ENCODE measurements at regions not wholly inside any gene's neighbourhood (a gene's known extent, or its start where the extent isn't known, plus 50 kb on each side); places are given as distances from the start of the nearest gene placed in this dataset.
A peak's percentile ranks its signal among the peaks of the same experiment; 100 is the strongest.

DNA sequence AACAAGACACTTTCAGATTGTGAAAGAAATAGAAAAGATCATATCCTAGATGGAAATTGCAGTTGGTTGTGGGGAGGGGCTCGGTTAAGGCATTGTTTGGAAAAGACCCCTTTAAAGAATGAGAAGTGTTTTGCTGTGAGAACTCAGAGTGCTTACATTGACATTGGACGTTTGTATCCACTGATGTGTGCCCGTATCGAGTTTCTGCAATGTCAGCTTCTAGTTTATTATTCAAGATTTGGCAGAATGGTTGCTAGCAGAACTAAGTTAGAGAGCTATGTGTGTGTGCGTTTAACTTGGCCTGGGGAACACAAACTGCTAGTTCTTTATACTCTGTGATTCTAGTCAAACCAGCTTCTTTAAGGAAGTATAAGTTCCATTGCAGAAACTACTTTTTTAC, 2702.5 kb downstream of the PCDH7 start:
- Histone ChIP-seq H3K27ac (ENCODE audit: insufficient read depth, low read length) (no peak overlapping the region), H3K9ac (ENCODE audit: insufficient read depth, low read length) (no peak overlapping the region), H4K20me1 (ENCODE audit: control insufficient read depth, extremely low read depth, insufficient read depth, low read length) (no peaks in the 10 kb centered on the region), H3K4me1 (ENCODE audit: control insufficient read depth, extremely low read depth, insufficient read depth, low read length) (no peaks in the 10 kb centered on the region), H3K36me3 (ENCODE audit: control insufficient read depth, insufficient read depth, low read length) (no peaks in the 10 kb centered on the region), H3K4me2 (ENCODE audit: extremely low read depth, insufficient read depth, low read length) (no peak overlapping the region), H3K79me2 (ENCODE audit: control insufficient read depth, insufficient read depth, low read length) (no peaks in the 10 kb centered on the region), H3K4me3 (replicated peaks in 1 of 4; ENCODE audit: control extremely low read depth in 1 of 4, insufficient read depth in 1 of 4, low read depth in 3 of 4, low read length in 4 of 4) (no peak overlapping the region), H3K9me3 (ENCODE audit: control insufficient read depth, insufficient read depth, low read depth, low read length) (no peaks in the 10 kb centered on the region), H3K27me3 (ENCODE audit: control insufficient read depth, insufficient read depth, low read length) (no peaks in the 10 kb centered on the region), H2AFZ (ENCODE audit: low read length) (no peak overlapping the region)
- DNase-seq (ENCODE audit: low read depth in 2 of 2): peak in 1 of 2 donors; percentile 36
- TF ChIP-seq, protein P1, sequence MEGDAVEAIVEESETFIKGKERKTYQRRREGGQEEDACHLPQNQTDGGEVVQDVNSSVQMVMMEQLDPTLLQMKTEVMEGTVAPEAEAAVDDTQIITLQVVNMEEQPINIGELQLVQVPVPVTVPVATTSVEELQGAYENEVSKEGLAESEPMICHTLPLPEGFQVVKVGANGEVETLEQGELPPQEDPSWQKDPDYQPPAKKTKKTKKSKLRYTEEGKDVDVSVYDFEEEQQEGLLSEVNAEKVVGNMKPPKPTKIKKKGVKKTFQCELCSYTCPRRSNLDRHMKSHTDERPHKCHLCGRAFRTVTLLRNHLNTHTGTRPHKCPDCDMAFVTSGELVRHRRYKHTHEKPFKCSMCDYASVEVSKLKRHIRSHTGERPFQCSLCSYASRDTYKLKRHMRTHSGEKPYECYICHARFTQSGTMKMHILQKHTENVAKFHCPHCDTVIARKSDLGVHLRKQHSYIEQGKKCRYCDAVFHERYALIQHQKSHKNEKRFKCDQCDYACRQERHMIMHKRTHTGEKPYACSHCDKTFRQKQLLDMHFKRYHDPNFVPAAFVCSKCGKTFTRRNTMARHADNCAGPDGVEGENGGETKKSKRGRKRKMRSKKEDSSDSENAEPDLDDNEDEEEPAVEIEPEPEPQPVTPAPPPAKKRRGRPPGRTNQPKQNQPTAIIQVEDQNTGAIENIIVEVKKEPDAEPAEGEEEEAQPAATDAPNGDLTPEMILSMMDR (conservative IDR thresholded peaks at IDR 0.05 in 1 of 2, IDR thresholded peaks at IDR 0.05 in 1 of 2; ENCODE audit: low read depth in 1 of 2, low read length in 2 of 2): no peak
- TF ChIP-seq EZH2 (IDR thresholded peaks at IDR 0.05; ENCODE audit: low read length, missing control alignments): no peak

DNA sequence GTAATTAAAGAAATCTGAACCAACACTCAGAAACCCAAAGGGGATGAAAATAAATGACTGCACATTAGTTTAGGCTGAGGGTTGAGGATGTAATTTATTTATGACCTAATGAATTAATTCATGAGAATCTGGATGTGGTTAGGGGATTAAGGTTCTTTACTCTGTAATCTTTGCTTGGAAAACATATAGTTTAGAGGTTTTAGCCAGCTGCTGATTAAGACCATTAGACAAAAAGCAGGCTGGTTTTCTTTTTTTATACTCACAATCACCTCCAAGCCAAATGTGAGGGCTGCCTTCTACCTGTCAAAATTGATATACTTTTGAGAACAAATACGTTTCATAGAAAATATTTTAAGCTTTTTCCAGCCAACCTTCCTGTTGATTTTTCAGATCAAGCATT, 2705.8 kb downstream of the PCDH7 start:
- H2AFZ ChIP-seq (ENCODE audit: low read length): no peak overlapping the region
- no peaks in the 10 kb centered on the region for H3K27me3 ChIP-seq (ENCODE audit: control insufficient read depth, insufficient read depth, low read length)
- no peak for TF ChIP-seq EZH2 (IDR thresholded peaks at IDR 0.05; ENCODE audit: low read length, missing control alignments)
- TF ChIP-seq, protein P1 (conservative IDR thresholded peaks at IDR 0.05 in 1 of 2, IDR thresholded peaks at IDR 0.05 in 1 of 2; ENCODE audit: low read depth in 1 of 2, low read length in 2 of 2): no peak
- H3K4me1 ChIP-seq (ENCODE audit: control insufficient read depth, extremely low read depth, insufficient read depth, low read length): no peaks in the 10 kb centered on the region
- H4K20me1 ChIP-seq (ENCODE audit: control insufficient read depth, extremely low read depth, insufficient read depth, low read length): no peaks in the 10 kb centered on the region
- H3K4me3 ChIP-seq (replicated peaks in 1 of 4; ENCODE audit: control extremely low read depth in 1 of 4, insufficient read depth in 1 of 4, low read depth in 3 of 4, low read length in 4 of 4): no peak overlapping the region
- H3K9me3 ChIP-seq (ENCODE audit: control insufficient read depth, insufficient read depth, low read depth, low read length): no peaks in the 10 kb centered on the region
- H3K4me2 ChIP-seq (ENCODE audit: extremely low read depth, insufficient read depth, low read length): no peak overlapping the region
- H3K27ac ChIP-seq (ENCODE audit: insufficient read depth, low read length): no peak overlapping the region
- no peaks in the 10 kb centered on the region for H3K79me2 ChIP-seq (ENCODE audit: control insufficient read depth, insufficient read depth, low read length)
- no peak overlapping the region for H3K9ac ChIP-seq (ENCODE audit: insufficient read depth, low read length)
- DNase-seq (ENCODE audit: low read depth in 2 of 2): no peak
- H3K36me3 ChIP-seq (ENCODE audit: control insufficient read depth, insufficient read depth, low read length): no peaks in the 10 kb centered on the region

- H3K9me3 ChIP-seq (ENCODE audit: control insufficient read depth, insufficient read depth, low read depth, low read length): no peaks in the 10 kb centered on the region
- TF ChIP-seq, protein P1 (conservative IDR thresholded peaks at IDR 0.05 in 1 of 2, IDR thresholded peaks at IDR 0.05 in 1 of 2; ENCODE audit: low read depth in 1 of 2, low read length in 2 of 2): no peak
- TF ChIP-seq EZH2 (IDR thresholded peaks at IDR 0.05; ENCODE audit: low read length, missing control alignments): no peak
- no peaks in the 10 kb centered on the region for H3K79me2 ChIP-seq (ENCODE audit: control insufficient read depth, insufficient read depth, low read length)
- H3K27ac ChIP-seq (ENCODE audit: insufficient read depth, low read length): no peak overlapping the region
- no peak overlapping the region for H3K4me3 ChIP-seq (replicated peaks in 1 of 4; ENCODE audit: control extremely low read depth in 1 of 4, insufficient read depth in 1 of 4, low read depth in 3 of 4, low read length in 4 of 4)
- no peak overlapping the region for H3K9ac ChIP-seq (ENCODE audit: insufficient read depth, low read length)
- no peaks in the 10 kb centered on the region for H3K36me3 ChIP-seq (ENCODE audit: control insufficient read depth, insufficient read depth, low read length)
- H4K20me1 ChIP-seq (ENCODE audit: control insufficient read depth, extremely low read depth, insufficient read depth, low read length): no peaks in the 10 kb centered on the region
- H3K4me2 ChIP-seq (ENCODE audit: extremely low read depth, insufficient read depth, low read length): no peak overlapping the region
- H3K4me1 ChIP-seq (ENCODE audit: control insufficient read depth, extremely low read depth, insufficient read depth, low read length): no peaks in the 10 kb centered on the region
- no peak overlapping the region for H2AFZ ChIP-seq (ENCODE audit: low read length)
- H3K27me3 ChIP-seq (ENCODE audit: control insufficient read depth, insufficient read depth, low read length): no peaks in the 10 kb centered on the region
- no peak for DNase-seq (ENCODE audit: low read depth in 2 of 2)
Measured at GRCh38 chr4:33427676-33428075, 2707.5 kb downstream of the PCDH7 start.

Measured in fibroblast of lung (primary cell).